NT2/D1 (cell line): ENCODE measurements at regions not wholly inside any gene's neighbourhood (a gene's known extent, or its start where the extent isn't known, plus 50 kb on each side); places are given as distances from the start of the nearest gene placed in this dataset.

Source experiments
- DNase-seq: peaks from one replicate; pipeline ENCODE4 v3.0.0-alpha.2; 2011; ENCODE audit warnings: low read depth, low spot score
- H3K27me3 ChIP-seq: 2 replicates; pipeline ENCODE4 v1.6.0; 2011; ENCODE audit warnings: mild to moderate bottlenecking; ENCODE audit not compliant: insufficient read length, insufficient read depth
- H3K36me3 ChIP-seq: 2 replicates; pipeline ENCODE4 v1.6.1; 2011; ENCODE audit warnings: mild to moderate bottlenecking, low read length, mixed read lengths; ENCODE audit not compliant: insufficient read depth, insufficient read length
- H3K4me1 ChIP-seq: 2 replicates; pipeline ENCODE4 v1.5.1; 2011; ENCODE audit not compliant: insufficient read depth, insufficient read length
- H3K4me3 ChIP-seq: 2 replicates; pipeline ENCODE4 v1.5.1; 2011; ENCODE audit warnings: low read depth; ENCODE audit not compliant: insufficient read length
- H3K9ac ChIP-seq: 2 replicates; pipeline ENCODE4 v1.6.0; 2011; ENCODE audit warnings: low read depth; ENCODE audit not compliant: insufficient read length
- H3K9me3 ChIP-seq: 2 replicates; pipeline ENCODE4 v1.5.1; 2011; ENCODE audit warnings: mild to moderate bottlenecking, low read length; ENCODE audit not compliant: insufficient read depth
- SUZ12 ChIP-seq: IDR thresholded peaks from 2 replicates; pipeline ENCODE4 v1.6.1; 2011; ENCODE audit not compliant: insufficient read length, insufficient read depth; ENCODE audit errors: extremely low read depth
- YY1 ChIP-seq: IDR thresholded peaks from 2 replicates; pipeline ENCODE4 v1.6.1; 2011; ENCODE audit not compliant: insufficient read length, insufficient read depth
- ZNF274 ChIP-seq: IDR thresholded peaks from 2 replicates; pipeline ENCODE4 v1.6.1; 2011; ENCODE audit warnings: mild to moderate bottlenecking, low read depth, low read length

DNA sequence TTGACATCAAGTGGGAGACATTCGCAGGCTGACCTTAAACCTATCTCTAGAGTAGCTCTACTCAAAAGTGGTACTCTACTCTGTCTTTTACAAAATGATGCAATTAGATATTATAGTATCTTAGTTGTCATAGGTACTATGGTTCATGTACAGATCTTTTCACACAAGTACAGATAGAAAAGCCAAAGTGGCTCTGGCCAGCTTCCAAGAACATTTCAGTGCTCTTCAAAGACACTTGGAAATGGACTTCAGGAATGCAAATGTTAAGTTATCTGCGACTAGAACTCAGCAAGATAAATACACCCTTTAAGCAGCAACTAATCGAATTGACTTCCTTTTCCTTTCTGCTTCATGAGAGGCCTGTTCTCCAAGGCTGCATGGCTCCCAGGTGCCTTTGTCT, 718.7 kb upstream of the FAM98A start:
- Histone ChIP-seq H3K4me3 (no peak overlapping the region), H3K9me3 (no peaks in the 10 kb centered on the region), H3K36me3 (no peaks in the 10 kb centered on the region), H3K9ac (no peak overlapping the region), H3K4me1 (no peaks in the 10 kb centered on the region), H3K27me3 (no peaks in the 10 kb centered on the region)
- TF ChIP-seq YY1 = no peak
- no peak for TF ChIP-seq SUZ12
- TF ChIP-seq ZNF274 = no peak
- no peak for DNase-seq

DNA sequence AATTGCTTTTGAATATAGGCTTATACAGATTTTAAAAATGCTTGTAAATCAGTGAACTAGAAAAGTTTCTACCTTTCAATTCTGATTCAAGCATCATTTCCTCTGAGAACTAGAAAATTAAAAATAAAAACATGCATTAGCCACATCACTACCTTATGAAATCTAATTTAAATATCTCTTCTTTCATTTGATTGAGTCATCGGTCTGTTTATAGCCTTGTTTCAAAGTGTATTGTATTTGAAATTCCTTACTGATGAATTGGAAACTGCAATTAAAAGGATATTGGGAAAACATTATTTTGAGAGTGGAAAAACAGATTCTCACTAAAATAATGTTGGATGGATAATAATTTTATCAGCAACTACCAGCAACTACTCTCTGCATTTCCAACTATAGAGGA, 717.7 kb upstream of the FAM98A start:
- H3K9me3 ChIP-seq = no peaks in the 10 kb centered on the region
- H3K4me1 ChIP-seq = no peaks in the 10 kb centered on the region
- H3K4me3 ChIP-seq = no peak overlapping the region
- TF ChIP-seq YY1 (no peak), SUZ12 (no peak), ZNF274 (no peak)
- no peaks in the 10 kb centered on the region for H3K36me3 ChIP-seq
- no peak for DNase-seq
- H3K27me3 ChIP-seq = no peaks in the 10 kb centered on the region
- no peak overlapping the region for H3K9ac ChIP-seq

DNA sequence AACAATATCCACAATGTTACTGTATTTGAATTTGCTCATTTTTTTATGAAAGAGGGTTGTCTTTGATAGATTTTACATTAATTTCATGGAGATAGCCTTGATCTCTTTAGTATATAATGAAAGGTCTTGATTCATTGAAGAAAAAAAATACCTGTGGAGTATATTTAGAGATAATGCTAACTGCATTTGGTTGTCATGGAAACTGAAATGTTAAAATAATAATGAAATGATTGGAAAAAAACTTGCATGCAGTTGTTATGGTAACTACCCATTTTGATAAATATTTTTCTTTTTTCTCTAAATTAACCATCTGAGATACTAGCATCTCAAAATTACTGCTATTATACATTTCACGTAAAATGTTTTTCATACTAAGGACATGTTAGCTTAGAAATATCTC, 712.7 kb upstream of the FAM98A start:
- no peak overlapping the region for H3K9ac ChIP-seq
- no peaks in the 10 kb centered on the region for H3K9me3 ChIP-seq
- no peaks in the 10 kb centered on the region for H3K36me3 ChIP-seq
- no peaks in the 10 kb centered on the region for H3K27me3 ChIP-seq
- no peak for TF ChIP-seq SUZ12
- TF ChIP-seq YY1 = no peak
- TF ChIP-seq ZNF274 = no peak
- DNase-seq = no peak
- no peaks in the 10 kb centered on the region for H3K4me1 ChIP-seq
- H3K4me3 ChIP-seq = no peak overlapping the region

DNA sequence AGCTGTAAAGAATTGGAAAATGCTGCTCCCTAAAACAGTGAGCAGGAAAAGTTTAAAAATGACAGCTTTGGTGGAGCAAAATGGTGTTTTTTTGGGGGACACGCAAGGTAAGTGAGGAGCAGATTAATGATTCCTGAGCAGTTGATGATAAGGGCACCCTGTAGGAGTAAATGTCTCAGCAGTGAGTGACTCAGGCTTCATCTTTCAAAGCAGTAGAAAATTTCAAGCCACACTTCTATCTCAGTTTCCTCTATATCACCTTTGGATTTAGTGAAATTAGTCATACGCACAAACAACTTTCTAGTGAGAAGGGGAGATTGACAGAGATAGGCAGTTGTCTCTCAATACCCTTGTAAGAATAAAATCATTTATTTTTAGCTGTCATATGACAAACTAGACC, 709.0 kb upstream of the FAM98A start:
- DNase-seq = no peak
- TF ChIP-seq SUZ12 = no peak
- no peak for TF ChIP-seq YY1
- no peak for TF ChIP-seq ZNF274
- no peak overlapping the region for H3K9ac ChIP-seq
- H3K9me3 ChIP-seq = no peaks in the 10 kb centered on the region
- H3K27me3 ChIP-seq = no peaks in the 10 kb centered on the region
- H3K4me3 ChIP-seq = no peak overlapping the region
- no peaks in the 10 kb centered on the region for H3K4me1 ChIP-seq
- no peaks in the 10 kb centered on the region for H3K36me3 ChIP-seq

DNA sequence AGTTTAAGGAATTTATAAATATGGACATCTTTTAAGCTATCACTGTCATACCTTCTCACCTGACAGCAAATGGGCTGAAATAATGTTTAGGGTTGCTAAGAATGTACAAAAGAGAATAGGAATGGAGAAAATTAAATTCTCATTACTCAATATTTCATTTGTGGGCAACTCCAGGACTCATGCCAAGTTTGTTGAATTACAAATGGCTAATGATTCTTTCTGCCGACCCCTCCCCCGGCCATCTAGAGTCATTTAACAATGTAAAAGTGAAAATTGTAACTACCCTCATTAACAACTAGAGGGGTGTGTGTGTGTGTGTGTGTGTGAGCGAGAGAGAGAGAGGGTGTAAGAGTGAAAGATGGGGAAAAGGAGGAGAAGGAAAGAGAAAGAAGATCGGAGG, 708.5 kb upstream of the FAM98A start:
- DNase-seq = no peak
- TF ChIP-seq ZNF274 = no peak
- no peak for TF ChIP-seq SUZ12
- no peak for TF ChIP-seq YY1
- Histone ChIP-seq H3K27me3 (no peaks in the 10 kb centered on the region), H3K36me3 (no peaks in the 10 kb centered on the region), H3K9me3 (no peaks in the 10 kb centered on the region), H3K4me1 (no peaks in the 10 kb centered on the region), H3K9ac (no peak overlapping the region), H3K4me3 (no peak overlapping the region)

DNA sequence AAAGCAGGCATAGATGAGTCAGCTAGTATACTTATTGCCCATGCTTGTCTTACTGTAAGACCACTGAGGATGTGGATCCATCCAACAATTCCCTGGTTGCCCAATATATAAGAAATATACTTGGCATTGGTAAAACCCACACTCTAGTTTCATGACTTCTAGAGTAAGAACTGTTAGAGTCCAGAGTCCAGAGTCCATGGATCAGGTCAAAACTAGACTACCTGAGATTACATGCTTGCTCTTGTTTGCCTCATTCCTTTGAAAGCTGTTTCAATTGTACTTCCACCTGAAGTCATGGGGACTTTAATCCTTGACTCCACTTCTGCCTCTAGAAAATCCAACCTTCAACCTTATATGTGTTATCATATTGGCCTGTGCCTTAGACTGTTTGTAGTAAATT, 707.6 kb upstream of the FAM98A start:
- TF ChIP-seq SUZ12 (no peak), ZNF274 (no peak), YY1 (no peak)
- Histone ChIP-seq H3K4me1 (no peaks in the 10 kb centered on the region), H3K9ac (no peak overlapping the region), H3K27me3 (no peaks in the 10 kb centered on the region), H3K9me3 (no peaks in the 10 kb centered on the region), H3K4me3 (no peak overlapping the region), H3K36me3 (no peaks in the 10 kb centered on the region)
- DNase-seq = no peak

DNA sequence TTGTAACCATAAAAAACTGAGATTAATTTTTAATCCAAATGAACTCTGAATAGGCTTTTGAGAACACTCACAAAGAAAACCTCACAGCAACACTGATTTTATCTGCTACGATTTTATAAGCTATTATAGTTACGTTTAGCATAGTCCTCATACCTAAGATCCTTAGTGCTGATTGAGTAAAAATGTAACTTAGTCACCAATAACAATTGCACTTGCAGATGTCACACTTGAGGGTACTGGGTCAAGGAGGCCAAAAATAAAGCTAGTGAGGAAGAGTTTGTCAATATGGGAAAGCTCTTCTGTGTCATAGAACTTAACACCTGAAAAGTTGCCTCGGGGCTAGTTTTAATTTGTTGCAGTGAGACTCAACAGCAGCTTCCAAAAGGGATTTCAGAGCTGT, 706.5 kb upstream of the FAM98A start:
- no peaks in the 10 kb centered on the region for H3K4me1 ChIP-seq
- H3K27me3 ChIP-seq = no peaks in the 10 kb centered on the region
- TF ChIP-seq YY1 (no peak), SUZ12 (no peak), ZNF274 (no peak)
- H3K9me3 ChIP-seq = no peaks in the 10 kb centered on the region
- no peak for DNase-seq
- no peaks in the 10 kb centered on the region for H3K36me3 ChIP-seq
- H3K4me3 ChIP-seq = no peak overlapping the region
- H3K9ac ChIP-seq = no peak overlapping the region

DNA sequence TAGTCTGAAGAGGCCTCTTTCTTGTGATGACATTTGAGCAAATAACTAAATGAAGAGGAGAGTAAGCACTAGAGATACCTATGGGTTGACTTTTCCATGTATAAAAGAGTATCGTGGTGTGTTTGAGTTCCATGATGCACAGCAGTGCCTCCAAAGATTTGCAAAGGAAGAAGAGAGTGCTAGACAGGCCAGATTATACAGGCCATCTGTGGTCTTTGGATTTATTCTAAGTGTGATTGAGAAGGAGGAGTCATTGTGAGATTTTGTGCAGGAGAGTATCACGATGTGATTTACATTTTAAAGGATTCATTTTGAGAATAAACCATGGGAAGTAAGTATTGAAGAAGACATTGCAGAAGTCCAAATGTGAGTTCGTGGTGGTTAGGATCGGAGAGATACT, 695.9 kb upstream of the FAM98A start:
- H3K9ac ChIP-seq = no peak overlapping the region
- no peaks in the 10 kb centered on the region for H3K9me3 ChIP-seq
- H3K27me3 ChIP-seq = no peaks in the 10 kb centered on the region
- no peak for TF ChIP-seq YY1
- no peak for TF ChIP-seq SUZ12
- no peak for TF ChIP-seq ZNF274
- DNase-seq = no peak
- no peaks in the 10 kb centered on the region for H3K36me3 ChIP-seq
- H3K4me1 ChIP-seq = no peaks in the 10 kb centered on the region
- no peak overlapping the region for H3K4me3 ChIP-seq
